HCT116 (cell line): ENCODE measurements at regions not wholly inside any gene's neighbourhood (a gene's known extent, or its start where the extent isn't known, plus 50 kb on each side); places are given as distances from the start of the nearest gene placed in this dataset.

ENCODE experiments used
- ELF1 ChIP-seq: IDR thresholded peaks from 2 replicates; pipeline ENCODE4 v1.6.1; 2012; ENCODE audit warnings: low read depth, borderline replicate concordance
- EZH2 ChIP-seq: fragments of 200-600 bp; sonication (generic); IDR thresholded peaks from 2 replicates; pipeline ENCODE4 v1.6.1; 2017; ENCODE audit warnings: antibody characterized with exemption, mixed run types
- POLR2A ChIP-seq: IDR thresholded peaks from 2 replicates; pipeline ENCODE4 v1.7.0; 2011; ENCODE audit warnings: borderline replicate concordance; ENCODE audit not compliant: insufficient read depth, insufficient read length; ENCODE audit errors: extremely low read depth
- POLR2AphosphoS5 ChIP-seq: IDR thresholded peaks from 2 replicates; pipeline ENCODE4 v1.6.1; 2011; ENCODE audit warnings: mild to moderate bottlenecking, low read depth, low read length, moderate library complexity
- SP1 ChIP-seq: IDR thresholded peaks from 2 replicates; pipeline ENCODE4 v1.6.1; 2012; ENCODE audit warnings: low read depth
- SRF ChIP-seq: IDR thresholded peaks from 2 replicates; pipeline ENCODE4 v1.6.1; 2012; ENCODE audit warnings: low read depth
- YY1 ChIP-seq: IDR thresholded peaks from 2 replicates; pipeline ENCODE4 v1.6.1; 2011; ENCODE audit warnings: low read length, low read depth, moderate library complexity, mild to moderate bottlenecking; ENCODE audit not compliant: insufficient replicate concordance; ENCODE audit errors: extremely low read depth
- TF ChIP-seq, protein P1 (sequence below), 3 experiments: fragments of 200-600 bp in 1 of 3; sonication (generic) in 1 of 3; IDR thresholded peaks in 2 of 3; conservative IDR thresholded peaks in 1 of 3; 2 replicates each; pipeline ENCODE4 v1.5.1; 2012 to 2017; ENCODE audit warnings: low read depth in 2 of 3, low read length in 2 of 3, antibody characterized with exemption in 1 of 3, borderline replicate concordance in 1 of 3, control low read depth in 1 of 3, mild to moderate bottlenecking in 1 of 3, mixed read lengths in 1 of 3, mixed run types in 1 of 3, moderate library complexity in 1 of 3; ENCODE audit not compliant: insufficient read depth in 1 of 3
- TF ChIP-seq, protein P2 (sequence below): IDR thresholded peaks from 2 replicates; pipeline ENCODE4 v1.6.1; 2012
- TF ChIP-seq, protein P3 (sequence below): IDR thresholded peaks from 2 replicates; pipeline ENCODE4 v1.6.1; 2012

DNA sequence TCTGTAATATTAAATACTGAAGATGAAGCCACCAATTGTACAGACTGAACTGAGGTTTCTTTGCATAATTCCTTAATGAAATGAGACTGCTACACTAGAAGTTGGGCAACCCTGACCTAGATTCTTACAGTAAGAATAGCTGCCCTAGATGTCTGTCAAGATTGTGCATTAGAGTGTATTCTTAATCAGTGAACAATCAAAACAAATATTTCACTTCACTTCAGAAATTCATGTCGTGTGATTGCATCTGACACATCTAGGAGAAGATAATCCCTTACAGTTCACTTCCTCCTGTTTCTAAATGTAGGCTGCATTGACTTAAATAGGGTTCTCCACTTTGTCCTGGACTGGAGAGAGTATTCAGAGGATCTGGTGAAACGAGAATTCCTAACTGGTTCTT, 283.1 kb downstream of the HNRNPD start:
- TF ChIP-seq POLR2A: no peak
- TF ChIP-seq SP1: no peak
- TF ChIP-seq POLR2AphosphoS5: no peak
- TF ChIP-seq, protein P1, sequence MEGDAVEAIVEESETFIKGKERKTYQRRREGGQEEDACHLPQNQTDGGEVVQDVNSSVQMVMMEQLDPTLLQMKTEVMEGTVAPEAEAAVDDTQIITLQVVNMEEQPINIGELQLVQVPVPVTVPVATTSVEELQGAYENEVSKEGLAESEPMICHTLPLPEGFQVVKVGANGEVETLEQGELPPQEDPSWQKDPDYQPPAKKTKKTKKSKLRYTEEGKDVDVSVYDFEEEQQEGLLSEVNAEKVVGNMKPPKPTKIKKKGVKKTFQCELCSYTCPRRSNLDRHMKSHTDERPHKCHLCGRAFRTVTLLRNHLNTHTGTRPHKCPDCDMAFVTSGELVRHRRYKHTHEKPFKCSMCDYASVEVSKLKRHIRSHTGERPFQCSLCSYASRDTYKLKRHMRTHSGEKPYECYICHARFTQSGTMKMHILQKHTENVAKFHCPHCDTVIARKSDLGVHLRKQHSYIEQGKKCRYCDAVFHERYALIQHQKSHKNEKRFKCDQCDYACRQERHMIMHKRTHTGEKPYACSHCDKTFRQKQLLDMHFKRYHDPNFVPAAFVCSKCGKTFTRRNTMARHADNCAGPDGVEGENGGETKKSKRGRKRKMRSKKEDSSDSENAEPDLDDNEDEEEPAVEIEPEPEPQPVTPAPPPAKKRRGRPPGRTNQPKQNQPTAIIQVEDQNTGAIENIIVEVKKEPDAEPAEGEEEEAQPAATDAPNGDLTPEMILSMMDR (IDR thresholded peaks at IDR 0.05 in 2 of 3, conservative IDR thresholded peaks at IDR 0.05 in 1 of 3; ENCODE audit: borderline replicate concordance in 1 of 3, insufficient read depth in 1 of 3, low read depth in 2 of 3, low read length in 2 of 3): no peak
- TF ChIP-seq, protein P2, sequence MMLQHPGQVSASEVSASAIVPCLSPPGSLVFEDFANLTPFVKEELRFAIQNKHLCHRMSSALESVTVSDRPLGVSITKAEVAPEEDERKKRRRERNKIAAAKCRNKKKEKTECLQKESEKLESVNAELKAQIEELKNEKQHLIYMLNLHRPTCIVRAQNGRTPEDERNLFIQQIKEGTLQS: no peak
- TF ChIP-seq, protein P3, sequence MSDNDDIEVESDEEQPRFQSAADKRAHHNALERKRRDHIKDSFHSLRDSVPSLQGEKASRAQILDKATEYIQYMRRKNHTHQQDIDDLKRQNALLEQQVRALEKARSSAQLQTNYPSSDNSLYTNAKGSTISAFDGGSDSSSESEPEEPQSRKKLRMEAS: no peak
- TF ChIP-seq EZH2: no peak
- TF ChIP-seq YY1: no peak
- TF ChIP-seq ELF1: no peak
- no peak for TF ChIP-seq SRF
